GM13977 (cell line): ENCODE measurements at regions not wholly inside any gene's neighbourhood (a gene's known extent, or its start where the extent isn't known, plus 50 kb on each side); places are given as distances from the start of the nearest gene placed in this dataset.

Experiments
- DNase-seq: peaks from one replicate; pipeline ENCODE4 v3.0.0; 2012; ENCODE audit warnings: low spot score
- in situ Hi-C: fragments of 300-500 bp; cut with MboI; formaldehyde crosslinking; loops from one replicate; pipeline ENCODE4 v1.12.0; 2022; ENCODE audit warnings: low sequenced_read_pairs, low pct_unique_long_range_greater_than_20kb, mixed read lengths, inconsistent platforms; ENCODE audit not compliant: unreplicated experiment
- TF ChIP-seq, protein P1 (sequence below): IDR thresholded peaks from 2 replicates; pipeline ENCODE4 v1.5.1; 2012; ENCODE audit warnings: mild to moderate bottlenecking, control low read depth; ENCODE audit not compliant: insufficient read depth; ENCODE audit errors: extremely low read depth, missing control alignments

DNA sequence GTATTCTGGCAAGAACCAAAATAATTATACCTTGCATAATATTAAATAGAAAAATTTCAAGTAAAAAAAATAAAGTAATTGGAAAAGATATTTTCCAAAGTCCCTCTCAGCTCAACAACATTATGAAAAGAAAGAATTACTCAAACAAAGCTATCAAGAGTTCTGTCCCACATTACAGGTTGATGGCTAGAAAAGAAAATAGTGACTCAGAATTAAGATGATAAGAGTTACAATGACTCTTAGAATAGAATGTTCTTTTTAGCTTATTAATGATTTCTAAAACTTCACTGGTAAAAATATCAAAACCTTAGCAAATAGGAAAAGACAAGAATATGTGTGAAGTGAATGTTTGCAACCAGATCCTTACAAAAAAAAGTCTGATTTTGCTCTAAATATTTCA is 312.5 kb upstream of the PDGFD start:
- TF ChIP-seq, protein P1, sequence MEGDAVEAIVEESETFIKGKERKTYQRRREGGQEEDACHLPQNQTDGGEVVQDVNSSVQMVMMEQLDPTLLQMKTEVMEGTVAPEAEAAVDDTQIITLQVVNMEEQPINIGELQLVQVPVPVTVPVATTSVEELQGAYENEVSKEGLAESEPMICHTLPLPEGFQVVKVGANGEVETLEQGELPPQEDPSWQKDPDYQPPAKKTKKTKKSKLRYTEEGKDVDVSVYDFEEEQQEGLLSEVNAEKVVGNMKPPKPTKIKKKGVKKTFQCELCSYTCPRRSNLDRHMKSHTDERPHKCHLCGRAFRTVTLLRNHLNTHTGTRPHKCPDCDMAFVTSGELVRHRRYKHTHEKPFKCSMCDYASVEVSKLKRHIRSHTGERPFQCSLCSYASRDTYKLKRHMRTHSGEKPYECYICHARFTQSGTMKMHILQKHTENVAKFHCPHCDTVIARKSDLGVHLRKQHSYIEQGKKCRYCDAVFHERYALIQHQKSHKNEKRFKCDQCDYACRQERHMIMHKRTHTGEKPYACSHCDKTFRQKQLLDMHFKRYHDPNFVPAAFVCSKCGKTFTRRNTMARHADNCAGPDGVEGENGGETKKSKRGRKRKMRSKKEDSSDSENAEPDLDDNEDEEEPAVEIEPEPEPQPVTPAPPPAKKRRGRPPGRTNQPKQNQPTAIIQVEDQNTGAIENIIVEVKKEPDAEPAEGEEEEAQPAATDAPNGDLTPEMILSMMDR = no peak
- no peak for DNase-seq
- in situ Hi-C loops = no loop called here

DNA sequence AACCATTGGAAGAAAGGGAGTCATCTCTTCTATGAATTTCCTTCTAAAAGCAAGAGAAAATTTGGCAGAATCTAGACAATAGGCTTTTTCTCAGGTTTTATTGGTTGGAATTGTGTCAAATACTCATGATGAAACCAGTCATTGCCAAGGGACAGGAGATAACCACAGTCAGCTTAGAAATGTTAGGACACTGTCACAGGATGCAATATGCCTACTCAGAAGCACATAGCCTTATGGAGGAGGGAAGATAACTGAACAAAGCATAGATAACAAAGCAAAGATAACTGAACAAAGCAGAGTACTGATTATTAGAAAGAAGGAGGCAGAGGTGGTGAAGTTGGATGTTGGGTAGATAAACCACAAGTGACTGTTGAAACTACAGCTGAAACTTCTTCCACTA is 303.5 kb upstream of the PDGFD start:
- in situ Hi-C loops = no loop called here
- TF ChIP-seq, protein P1 = no peak
- DNase-seq = no peak

DNA sequence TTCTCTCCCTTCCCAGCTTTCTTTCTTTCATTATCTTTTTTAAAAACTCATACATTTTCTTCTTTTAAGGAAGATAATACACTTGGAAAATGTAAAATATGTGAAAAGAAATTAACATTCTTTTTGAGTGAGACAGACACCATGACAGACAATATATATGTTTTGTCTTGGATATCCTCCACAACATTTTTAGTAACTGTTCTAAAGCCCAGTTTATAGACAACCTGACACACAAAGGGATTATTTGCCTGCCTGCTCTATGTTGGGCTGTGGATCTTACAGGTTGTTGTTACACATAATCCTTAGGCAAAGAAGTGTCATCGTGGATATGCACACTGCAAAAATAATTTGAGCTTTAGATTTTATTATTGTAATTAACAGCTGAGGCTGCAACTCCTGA is 301.4 kb upstream of the PDGFD start:
- in situ Hi-C loops = no loop called here
- TF ChIP-seq, protein P1 = no peak
- DNase-seq = no peak

DNA sequence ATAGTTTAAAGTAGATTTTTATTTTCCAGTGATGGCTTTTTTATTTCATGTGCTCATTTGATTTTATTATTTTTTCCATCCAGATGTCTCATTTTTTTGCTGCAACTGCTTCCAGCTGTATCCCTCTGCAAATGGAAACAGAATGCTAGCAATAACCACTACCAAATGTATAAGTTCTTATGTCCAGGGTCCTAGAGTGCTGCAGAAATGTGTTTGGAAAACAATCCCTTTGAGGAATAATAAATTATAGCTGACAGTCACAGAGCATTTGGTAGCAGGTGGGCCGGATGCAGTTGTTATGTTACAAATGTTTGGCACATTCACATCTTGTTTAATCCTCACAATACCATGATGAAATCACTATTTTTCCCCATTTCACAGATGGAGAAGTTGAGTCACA is 300.7 kb upstream of the PDGFD start:
- DNase-seq = no peak
- TF ChIP-seq, protein P1 = no peak
- in situ Hi-C loops = no loop called here

DNA sequence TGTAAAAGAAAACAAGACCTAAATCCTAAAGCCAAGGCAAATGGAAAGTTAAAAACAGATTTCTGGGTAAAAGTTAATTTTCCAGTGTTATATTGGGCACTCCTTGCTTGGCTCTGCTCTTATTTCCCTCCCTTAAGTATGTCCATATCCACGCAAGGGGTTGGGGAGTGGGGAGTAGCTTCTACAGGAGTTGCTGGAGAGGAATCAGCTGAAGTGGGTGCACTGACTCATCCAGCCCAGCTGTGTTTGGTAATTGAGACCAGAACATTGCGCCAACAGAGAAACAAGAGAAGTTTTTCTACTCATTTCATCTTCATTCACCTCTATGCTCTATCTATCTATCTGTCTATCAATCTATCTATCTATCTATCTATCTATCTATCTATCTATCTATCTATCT is 298.4 kb upstream of the PDGFD start:
- in situ Hi-C loops = no loop called here
- TF ChIP-seq, protein P1 = no peak
- DNase-seq = no peak

DNA sequence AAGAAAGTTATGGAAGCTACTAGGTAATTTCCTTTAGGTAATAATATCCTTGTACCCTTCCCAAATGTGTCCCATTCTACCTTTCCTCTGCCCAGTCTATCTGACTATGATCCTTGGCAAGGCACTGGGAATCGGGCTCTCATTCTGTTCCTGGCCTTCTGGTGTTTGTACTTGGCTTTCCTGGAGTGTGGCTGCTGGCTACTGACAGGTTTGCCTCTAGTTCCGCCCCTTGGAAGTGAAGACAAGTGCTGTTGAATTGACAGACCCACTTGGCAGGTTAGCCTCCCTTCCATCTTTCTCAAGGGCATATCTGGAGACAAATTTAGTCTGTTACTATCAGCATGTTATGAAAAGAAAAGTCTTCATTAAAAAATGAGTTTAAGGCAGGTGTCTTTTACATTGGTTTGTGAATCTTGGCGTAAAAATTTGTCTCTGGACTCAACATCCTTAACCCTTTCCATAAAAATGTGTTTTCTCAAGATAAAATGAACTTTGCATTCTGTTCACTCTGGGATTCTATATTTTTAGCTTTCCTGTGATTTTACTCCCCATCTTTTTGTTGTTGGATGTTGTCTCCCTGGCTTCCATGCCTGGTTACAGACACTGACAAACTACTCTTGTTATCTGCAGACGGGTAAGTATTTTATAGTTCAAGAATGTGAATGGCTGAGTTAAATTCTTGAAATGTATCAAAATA is 287.4 kb upstream of the PDGFD start:
- DNase-seq = no peak
- in situ Hi-C loops = no loop called here

More for the DNA sequence above, 287.4 kb upstream of the PDGFD start:
- TF ChIP-seq, protein P1 = no peak
